HT1080 (cell line): ENCODE measurements at regions not wholly inside any gene's neighbourhood (a gene's known extent, or its start where the extent isn't known, plus 50 kb on each side); places are given as distances from the start of the nearest gene placed in this dataset. TPM values are rescaled to one million over a fixed set of nuclear protein-coding genes. Genes with fewer than 3 reads are reported as not detected.

Experiments used
- DNase-seq: peaks from one replicate; pipeline ENCODE4 v3.0.0-alpha.2; 2015; ENCODE audit warnings: low read depth
- small RNA-seq: library from RNA; depleted of rRNA; stranded (forward); fragments of <200 nt; gene quantifications from one replicate; pipeline ENCODE3, GENCODE V24; 2014

DNA sequence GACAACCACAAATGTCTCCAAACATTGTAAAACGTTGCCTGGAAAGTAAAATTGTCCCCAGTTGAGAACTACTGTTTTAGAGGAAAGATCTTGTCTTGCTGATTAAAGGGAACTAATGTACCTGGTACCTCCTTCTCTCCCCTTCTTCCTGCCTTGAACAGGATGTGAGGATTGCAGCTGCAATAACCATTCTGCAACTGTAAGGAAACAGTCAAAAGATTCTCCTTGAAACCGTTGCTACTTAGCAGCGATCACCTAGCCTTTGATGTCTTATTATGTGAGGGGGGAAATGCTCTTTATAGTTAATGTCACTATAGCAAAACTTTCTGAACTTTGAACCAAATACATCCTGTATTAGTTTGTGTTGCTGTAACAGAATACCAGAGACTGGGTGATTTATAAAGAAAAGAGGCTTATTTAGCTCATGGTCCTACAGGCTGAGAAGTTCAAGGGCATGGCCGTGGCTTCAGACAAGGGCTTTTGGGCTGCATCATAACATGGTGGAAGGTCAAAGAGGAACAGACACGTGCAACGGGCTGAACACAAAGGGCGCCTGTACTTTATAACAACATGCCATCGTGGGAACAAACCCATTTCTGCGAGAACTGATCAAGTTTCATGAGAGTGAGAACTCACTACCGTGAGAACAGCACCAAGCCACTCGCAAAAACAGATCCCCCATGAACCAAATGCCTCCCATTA lies 54.2 kb upstream of the PARD3 start:
- no peak for DNase-seq

DNA sequence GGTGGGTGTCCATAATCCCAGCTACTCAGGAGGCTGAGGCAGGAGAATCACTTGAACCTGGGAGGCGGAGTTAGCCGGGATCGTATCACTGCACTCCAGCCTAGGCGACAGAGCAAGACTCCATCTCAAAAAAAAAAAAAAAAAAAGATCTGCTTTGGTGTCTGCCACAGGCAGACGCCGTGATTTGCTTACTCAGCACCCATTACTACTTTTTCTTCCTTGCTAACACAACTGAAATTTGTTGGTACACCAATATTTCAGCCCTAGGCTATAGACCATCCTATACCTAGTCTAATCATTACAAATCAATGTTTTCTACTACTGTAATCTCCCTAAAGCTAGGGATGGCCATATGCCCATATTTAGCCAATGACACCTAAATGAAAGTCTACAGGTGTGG lies 53.5 kb upstream of the PARD3 start:
- DNase-seq = no peak

DNA sequence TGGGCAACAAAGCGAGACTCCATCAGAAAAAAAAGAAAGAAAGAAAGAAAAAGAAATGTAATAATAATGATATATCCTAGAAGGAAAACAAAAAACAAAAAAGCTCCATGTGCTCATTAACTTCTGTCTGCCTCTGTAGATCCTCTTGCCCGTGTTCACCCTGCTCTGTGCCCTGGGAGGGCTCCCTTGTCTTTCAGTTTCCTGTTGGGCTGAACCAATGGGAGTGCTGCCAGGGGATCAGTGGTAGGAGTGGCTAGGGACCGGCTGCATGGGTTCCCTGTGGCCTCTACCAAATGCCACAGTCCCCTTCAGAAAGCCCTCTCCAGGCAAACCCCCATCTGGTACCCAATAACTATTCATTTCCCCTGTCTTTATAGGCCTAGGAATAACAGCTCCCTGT lies 51.8 kb upstream of the PARD3 start:
- DNase-seq = no peak

Small RNA genes in the stretch of these regions (small RNA-seq; reads per million reads assigned to genes)
- gene RNU6-193P (not detected), gene RNU6-847P (not detected), gene SS18L2P1 (not detected)
